IMR-90 (cell line): ENCODE measurements at regions not wholly inside any gene's neighbourhood (a gene's known extent, or its start where the extent isn't known, plus 50 kb on each side); places are given as distances from the start of the nearest gene placed in this dataset.

Source experiments
- BHLHE40 ChIP-seq: fragments of 150-350 bp; IDR thresholded peaks from 2 replicates; pipeline ENCODE4 v1.6.1; 2016; ENCODE audit warnings: mild to moderate bottlenecking, low read depth, low read length
- CEBPB ChIP-seq: IDR thresholded peaks from 2 replicates; pipeline ENCODE4 v1.6.1; 2012; ENCODE audit warnings: low read depth, low read length, improper control_type of control experiment
- CHD1 ChIP-seq: IDR thresholded peaks from 2 replicates; pipeline ENCODE4 v1.6.1; 2012; ENCODE audit warnings: low read depth, low read length, improper control_type of control experiment
- CTCF ChIP-seq: conservative IDR thresholded peaks from 2 replicates; pipeline ENCODE4 v1.5.1; 2012; ENCODE audit warnings: mild to moderate bottlenecking, low read depth, low read length, improper control_type of control experiment
- MAZ ChIP-seq: IDR thresholded peaks from 2 replicates; pipeline ENCODE4 v1.6.1; 2012; ENCODE audit warnings: low read depth, mild to moderate bottlenecking, low read length, improper control_type of control experiment, moderate library complexity, borderline replicate concordance
- MXI1 ChIP-seq: IDR thresholded peaks from 2 replicates; pipeline ENCODE4 v1.6.1; 2012; ENCODE audit warnings: low read depth, mild to moderate bottlenecking, low read length, moderate library complexity, borderline replicate concordance
- POLR2A ChIP-seq: IDR thresholded peaks from 2 replicates; pipeline ENCODE4 v1.6.1; 2012; ENCODE audit warnings: mild to moderate bottlenecking, low read depth, low read length
- RAD21 ChIP-seq: IDR thresholded peaks from 2 replicates; pipeline ENCODE4 v1.6.1; 2012; ENCODE audit warnings: low read length, improper control_type of control experiment
- RCOR1 ChIP-seq: IDR thresholded peaks from 2 replicates; pipeline ENCODE4 v1.6.1; 2012; ENCODE audit warnings: mild to moderate bottlenecking, low read length, improper control_type of control experiment; ENCODE audit not compliant: insufficient replicate concordance
- SMC3 ChIP-seq: fragments of 150-350 bp; IDR thresholded peaks from 2 replicates; pipeline ENCODE4 v1.6.1; 2016; ENCODE audit warnings: low read depth, mild to moderate bottlenecking, antibody characterized with exemption, low read length, moderate library complexity
- TF ChIP-seq, protein P1 (sequence below): fragments of 150-350 bp; IDR thresholded peaks from 2 replicates; pipeline ENCODE4 v1.6.1; 2017; ENCODE audit warnings: mild to moderate bottlenecking, antibody characterized with exemption, low read length, low read depth

DNA sequence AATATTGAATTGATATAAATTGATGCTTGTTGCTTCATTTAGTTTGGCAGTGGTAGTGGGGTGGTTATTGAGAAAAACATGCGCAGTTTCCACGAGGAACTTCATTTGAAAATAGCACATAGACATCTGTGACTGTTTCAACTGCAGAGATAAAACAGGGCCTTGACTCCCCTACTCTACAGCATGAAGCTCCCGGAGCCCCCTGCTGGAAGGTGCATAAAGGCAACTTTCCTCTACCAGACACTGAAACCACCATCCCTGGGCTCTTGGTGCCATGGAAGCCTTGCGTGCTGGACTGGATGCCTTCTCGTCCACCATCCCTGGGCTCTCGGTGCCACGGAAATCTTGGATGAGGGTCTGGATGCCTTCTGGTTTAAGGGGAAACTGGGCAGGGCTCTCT, 195.9 kb downstream of the CSNK2A3 start:
- TF ChIP-seq CTCF = peak; percentile 38
- 0 out of 2 replicates have a peak, but pooled peaks have one; percentile 21 for TF ChIP-seq SMC3
- no peak for TF ChIP-seq CEBPB
- TF ChIP-seq POLR2A = no peak
- peak; percentile 44 for TF ChIP-seq RAD21
- no peak for TF ChIP-seq CHD1
- TF ChIP-seq BHLHE40 = no peak
- no peak for TF ChIP-seq MAZ
- TF ChIP-seq, protein P1, sequence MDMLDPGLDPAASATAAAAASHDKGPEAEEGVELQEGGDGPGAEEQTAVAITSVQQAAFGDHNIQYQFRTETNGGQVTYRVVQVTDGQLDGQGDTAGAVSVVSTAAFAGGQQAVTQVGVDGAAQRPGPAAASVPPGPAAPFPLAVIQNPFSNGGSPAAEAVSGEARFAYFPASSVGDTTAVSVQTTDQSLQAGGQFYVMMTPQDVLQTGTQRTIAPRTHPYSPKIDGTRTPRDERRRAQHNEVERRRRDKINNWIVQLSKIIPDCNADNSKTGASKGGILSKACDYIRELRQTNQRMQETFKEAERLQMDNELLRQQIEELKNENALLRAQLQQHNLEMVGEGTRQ = no peak
- no peak for TF ChIP-seq RCOR1
- no peak for TF ChIP-seq MXI1
